HG02970 (cell line): ENCODE measurements at regions not wholly inside any gene's neighbourhood (a gene's known extent, or its start where the extent isn't known, plus 50 kb on each side); places are given as distances from the start of the nearest gene placed in this dataset.

ENCODE experiments used
- ATAC-seq: cut with Tn5 transposase; IDR thresholded peaks from one replicate; pipeline ENCODE4 v1.9.1; 2021; ENCODE audit warnings: mild to moderate bottlenecking, moderate library complexity, moderate number of reproducible peaks; ENCODE audit not compliant: unreplicated experiment, low FRiP score

- ATAC-seq: no peak
Observed at GRCh38 chr9:79208791-79209396, 362.9 kb upstream of the TLE4 start.

GRCh38 chr9:79210541-79211243 lies 361.1 kb upstream of the TLE4 start:
- ATAC-seq: no peak

- no peak for ATAC-seq
Observed at GRCh38 chr9:79213417-79214125, 358.2 kb upstream of the TLE4 start.

GRCh38 chr9:79215821-79216220 lies 355.9 kb upstream of the TLE4 start:
- ATAC-seq: no peak

GRCh38 chr9:79220251-79220650 lies 351.5 kb upstream of the TLE4 start:
- no peak for ATAC-seq

GRCh38 chr9:79220666-79221065 lies 351.1 kb upstream of the TLE4 start:
- no peak for ATAC-seq

- ATAC-seq: no peak
Observed at GRCh38 chr9:79221084-79221483, 350.7 kb upstream of the TLE4 start.

- ATAC-seq: no peak
Observed at GRCh38 chr9:79222483-79222882, 349.3 kb upstream of the TLE4 start.

GRCh38 chr9:79224672-79225433 lies 346.9 kb upstream of the TLE4 start:
- no peak for ATAC-seq

GRCh38 chr9:79233542-79233941 lies 338.2 kb upstream of the TLE4 start:
- no peak for ATAC-seq

GRCh38 chr9:79236466-79236865 lies 335.3 kb upstream of the TLE4 start:
- no peak for ATAC-seq

- no peak for ATAC-seq
Observed at GRCh38 chr9:79237861-79238260, 333.9 kb upstream of the TLE4 start.

- ATAC-seq: no peak
Observed at GRCh38 chr9:79240774-79241173, 331.0 kb upstream of the TLE4 start.

GRCh38 chr9:79242489-79242888 lies 329.3 kb upstream of the TLE4 start:
- ATAC-seq: no peak

GRCh38 chr9:79246170-79246569 lies 325.6 kb upstream of the TLE4 start:
- no peak for ATAC-seq

GRCh38 chr9:79247021-79247420 lies 324.7 kb upstream of the TLE4 start:
- no peak for ATAC-seq

- no peak for ATAC-seq
Observed at GRCh38 chr9:79250806-79251205, 321.0 kb upstream of the TLE4 start.

GRCh38 chr9:79254900-79255650 lies 316.7 kb upstream of the TLE4 start:
- no peak for ATAC-seq

GRCh38 chr9:79255651-79256260 lies 316.0 kb upstream of the TLE4 start:
- ATAC-seq: no peak

- ATAC-seq: no peak
Observed at GRCh38 chr9:79256691-79257213, 315.0 kb upstream of the TLE4 start.
